IMR-90 (cell line): ENCODE measurements at regions not wholly inside any gene's neighbourhood (a gene's known extent, or its start where the extent isn't known, plus 50 kb on each side); places are given as distances from the start of the nearest gene placed in this dataset.

Experiments used
- ATAC-seq: fragments of 200-7000 bp; cut with Tn5 transposase; 2 replicates; pipeline ENCODE4 v1.9.1; 2020; ENCODE audit warnings: low read depth, mild to moderate bottlenecking, moderate library complexity
- BruUV-seq: library from RNA; stranded (reverse); fragments of 400-500 nt; replicated peaks from 2 replicates; lab custom pipeline; 2021; lab: Mats Ljungman, UMichigan
- CTCF ChIA-PET: fragments of 300-600 bp; formaldehyde crosslinking; extraction: SDS; loops from one replicate; lab custom pipeline; 2021; ENCODE audit warnings: antibody characterized with exemption; lab: Yijun Ruan, JAX
- POLR2A ChIA-PET: fragments of 300-600 bp; sonication (Branson Sonifier 250); formaldehyde crosslinking; loops from one replicate; lab custom pipeline; 2022; ENCODE audit warnings: antibody characterized with exemption; ENCODE audit not compliant: unreplicated experiment; lab: Charles Lee
- DNase-seq: peaks from one replicate; pipeline ENCODE4 v3.0.0; 2013
- H2AFZ ChIP-seq: replicated peaks from 2 replicates; pipeline ENCODE3; 2013; ENCODE audit warnings: low read length, mild to moderate bottlenecking; ENCODE audit not compliant: poor library complexity
- H2AK5ac ChIP-seq: 2 replicates; pipeline ENCODE4 v1.6.1; 2013; ENCODE audit warnings: low read depth, low read length, inconsistent platforms
- H2AK9ac ChIP-seq: replicated peaks from 2 replicates; pipeline ENCODE3; 2013; ENCODE audit warnings: mild to moderate bottlenecking, low read depth, low read length, moderate library complexity; ENCODE audit not compliant: poor library complexity
- H2BK120ac ChIP-seq: 2 replicates; pipeline ENCODE4 v1.6.1; 2013; ENCODE audit warnings: low read depth, low read length, inconsistent platforms
- H2BK15ac ChIP-seq: 3 replicates; pipeline ENCODE4 v1.6.1; 2013; ENCODE audit warnings: low read depth, low read length, inconsistent platforms
- H2BK20ac ChIP-seq: 2 replicates; pipeline ENCODE4 v1.6.1; 2013; ENCODE audit warnings: low read depth, mild to moderate bottlenecking, inconsistent platforms, low read length, moderate library complexity
- H2BK5ac ChIP-seq: 2 replicates; pipeline ENCODE4 v1.6.1; 2013; ENCODE audit warnings: mild to moderate bottlenecking, low read depth, low read length, inconsistent platforms; ENCODE audit not compliant: poor library complexity, severe bottlenecking
- H3K14ac ChIP-seq: replicated peaks from 2 replicates; pipeline ENCODE4 v1.6.1; 2013; ENCODE audit warnings: low read depth, low read length, inconsistent platforms
- H3K18ac ChIP-seq: 2 replicates; pipeline ENCODE4 v1.6.1; 2013; ENCODE audit warnings: low read depth, low read length, control low read depth
- H3K23ac ChIP-seq: 2 replicates; pipeline ENCODE4 v1.6.1; 2013; ENCODE audit warnings: low read depth, low read length, inconsistent platforms
- H3K27ac ChIP-seq: 2 replicates; pipeline ENCODE4 v1.5.1; 2013; ENCODE audit warnings: mild to moderate bottlenecking, control low read depth, low read length; ENCODE audit not compliant: insufficient read depth
- H3K27me3 ChIP-seq: 2 replicates; pipeline ENCODE4 v1.6.1; 2013; ENCODE audit warnings: low read length; ENCODE audit not compliant: control insufficient read depth, insufficient read depth
- H3K36me3 ChIP-seq: 2 replicates; pipeline ENCODE4 v1.6.1; 2013; ENCODE audit warnings: low read length, mixed read lengths; ENCODE audit not compliant: control insufficient read depth, insufficient read depth
- H3K4ac ChIP-seq: 2 replicates; pipeline ENCODE4 v1.6.1; 2013; ENCODE audit warnings: low read depth, low read length, inconsistent platforms
- H3K4me1 ChIP-seq: 2 replicates; pipeline ENCODE4 v1.6.1; 2013; ENCODE audit warnings: low read length, mixed read lengths; ENCODE audit not compliant: control insufficient read depth, insufficient read depth
- H3K4me2 ChIP-seq: 2 replicates; pipeline ENCODE4 v1.6.1; 2013; ENCODE audit warnings: low read depth, mild to moderate bottlenecking, control low read depth, low read length, moderate library complexity
- H3K4me3 ChIP-seq: 2 replicates; pipeline ENCODE4 v1.5.1; 2013; ENCODE audit warnings: low read depth, mild to moderate bottlenecking, control low read depth, low read length, moderate library complexity; ENCODE audit not compliant: insufficient read depth
- H3K56ac ChIP-seq: 2 replicates; pipeline ENCODE4 v1.6.1; 2013; ENCODE audit warnings: low read length, inconsistent platforms; ENCODE audit not compliant: insufficient read depth; ENCODE audit errors: extremely low read depth
- H3K79me1 ChIP-seq, 2 experiments: 2 replicates each; pipeline ENCODE4 v1.6.1; 2013; ENCODE audit warnings: low read length in 2 of 2, inconsistent platforms in 1 of 2, low read depth in 1 of 2
- H3K9ac ChIP-seq: 2 replicates; pipeline ENCODE4 v1.6.1; 2013; ENCODE audit warnings: low read depth, low read length, control low read depth
- H3K9me1 ChIP-seq: 2 replicates; pipeline ENCODE4 v1.6.1; 2013; ENCODE audit warnings: low read length, inconsistent platforms; ENCODE audit not compliant: insufficient read depth
- H3K9me3 ChIP-seq: 2 replicates; pipeline ENCODE4 v1.6.1; 2013; ENCODE audit warnings: low read length; ENCODE audit not compliant: control insufficient read depth, insufficient read depth
- H4K20me1 ChIP-seq: 2 replicates; pipeline ENCODE4 v1.6.1; 2013; ENCODE audit warnings: low read length, inconsistent platforms; ENCODE audit not compliant: insufficient read depth
- H4K5ac ChIP-seq: 2 replicates; pipeline ENCODE4 v1.6.1; 2013; ENCODE audit warnings: mild to moderate bottlenecking, low read depth, low read length, control low read depth
- H4K8ac ChIP-seq, 2 experiments: 2 replicates each; pipeline ENCODE4 v1.6.1; 2013; ENCODE audit warnings: low read depth in 2 of 2, low read length in 2 of 2, control low read depth in 1 of 2, inconsistent platforms in 1 of 2
- H4K91ac ChIP-seq: 2 replicates; pipeline ENCODE4 v1.6.1; 2013; ENCODE audit warnings: low read depth, low read length, inconsistent platforms; ENCODE audit not compliant: insufficient read depth
- BHLHE40 ChIP-seq: fragments of 150-350 bp; IDR thresholded peaks from 2 replicates; pipeline ENCODE4 v1.6.1; 2016; ENCODE audit warnings: mild to moderate bottlenecking, low read depth, low read length
- NFE2L2 ChIP-seq: fragments of 150-350 bp; IDR thresholded peaks from 2 replicates; pipeline ENCODE4 v1.6.1; 2016; ENCODE audit warnings: low read depth, mild to moderate bottlenecking, low read length
- WGBS, 2 experiments: methylation state at CpG; one replicate each; pipeline versions ENCODE4 v1.1.5 to v1.1.7; 2013; ENCODE audit warnings: missing lambda C conversion rate in 2 of 2; ENCODE audit not compliant: insufficient read length in 1 of 2; ENCODE audit errors: extremely low coverage in 2 of 2; 5-methylcytosine and 5-hydroxymethylcytosine counted together
- dilution Hi-C: fragments of 300-500 bp; cut with HindIII; formaldehyde crosslinking; loops from one replicate; pipeline ENCODE4 v1.14.3; 2018; ENCODE audit warnings: low sequenced_read_pairs; ENCODE audit not compliant: unreplicated experiment
- in situ Hi-C: fragments of 300-500 bp; cut with MboI; formaldehyde crosslinking; loops from 3 replicates; pipeline ENCODE4 v1.14.3; 2019; ENCODE audit warnings: low sequenced_read_pairs, inconsistent platforms, mixed read lengths
- intact Hi-C: fragments of 100-400 bp; cut with micrococcal nuclease; formaldehyde crosslinking; loops from 2 replicates; pipeline ENCODE4 v1.10.0; 2022

DNA sequence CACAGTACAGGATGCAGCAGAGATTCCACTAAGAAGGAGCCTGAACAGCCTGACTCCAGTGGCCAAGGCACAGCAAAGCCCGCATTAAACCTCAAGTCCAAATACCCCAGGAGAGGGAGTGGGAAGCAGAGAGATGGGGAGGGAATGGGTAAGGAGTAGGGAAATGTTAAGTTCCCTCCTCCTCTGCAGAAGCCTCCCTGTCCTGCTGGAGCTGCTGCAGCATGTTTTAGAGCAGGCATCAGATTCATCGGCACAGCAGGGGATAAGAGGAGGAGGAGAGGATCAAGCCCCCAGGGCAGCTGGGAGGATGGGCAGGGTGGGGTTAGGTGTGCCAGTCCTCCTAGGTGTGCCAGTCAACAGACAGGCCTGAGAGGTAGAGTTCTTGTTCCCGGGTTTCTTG is 709.7 kb downstream of the PTPRU start:
- intact Hi-C loops (no loop called here), in situ Hi-C loops (no loop called here), dilution Hi-C loops (no loop called here)
- POLR2A ChIA-PET = no interaction called here
- H3K56ac ChIP-seq = no peak overlapping the region
- no peak overlapping the region for H4K5ac ChIP-seq
- no peak overlapping the region for H3K27ac ChIP-seq
- H2AFZ ChIP-seq = no peak overlapping the region
- H3K9me3 ChIP-seq = no peaks in the 10 kb centered on the region
- no peaks in the 10 kb centered on the region for H4K20me1 ChIP-seq
- H3K9me1 ChIP-seq = no peaks in the 10 kb centered on the region
- H3K18ac ChIP-seq = no peak overlapping the region
- H4K8ac ChIP-seq = no peak overlapping the region
- H2AK9ac ChIP-seq = no peak overlapping the region
- H3K27me3 ChIP-seq = no peaks in the 10 kb centered on the region
- CTCF ChIA-PET = no interaction called here
- TF ChIP-seq NFE2L2 (no peak), BHLHE40 (no peak)
- ATAC-seq (no peak), DNase-seq (no peak)
- no peaks in the 10 kb centered on the region for H3K36me3 ChIP-seq
- no peaks in the 10 kb centered on the region for H3K79me1 ChIP-seq
- no peak overlapping the region for H2BK20ac ChIP-seq
- H3K4me2 ChIP-seq = no peak overlapping the region
- no peak overlapping the region for H2BK120ac ChIP-seq
- H2BK5ac ChIP-seq = no peak overlapping the region
- no peak overlapping the region for H3K14ac ChIP-seq
- H3K9ac ChIP-seq = no peak overlapping the region
- H3K4me1 ChIP-seq = no peaks in the 10 kb centered on the region
- WGBS, 2 experiments = no CpG with 5 or more reads among the region's 3 CpGs
- BruUV-seq = no TSS peak
- H2AK5ac ChIP-seq = no peak overlapping the region
- no peak overlapping the region for H4K91ac ChIP-seq
- H3K4ac ChIP-seq = no peak overlapping the region
- no peak overlapping the region for H3K23ac ChIP-seq
- H2BK15ac ChIP-seq = no peak overlapping the region
- no peak overlapping the region for H3K4me3 ChIP-seq
